Hepatocyte (in vitro differentiated cells): ENCODE measurements at regions not wholly inside any gene's neighbourhood (a gene's known extent, or its start where the extent isn't known, plus 50 kb on each side); places are given as distances from the start of the nearest gene placed in this dataset.

Experiments used
- DNase-seq: peaks from one replicate; pipeline ENCODE4 v3.0.0-alpha.2; 2016; ENCODE audit warnings: low spot score
- H2AFZ ChIP-seq: fragments of 200-600 bp; sonication (generic); 2 replicates; pipeline ENCODE4 v1.6.0; 2016; ENCODE audit warnings: antibody characterized with exemption, mild to moderate bottlenecking
- H3K27ac ChIP-seq: fragments of 200-600 bp; sonication (generic); 2 replicates; pipeline ENCODE4 v1.5.1; 2016; ENCODE audit warnings: mild to moderate bottlenecking
- H3K27me3 ChIP-seq: fragments of 200-600 bp; sonication (generic); 2 replicates; pipeline ENCODE4 v1.6.1; 2016
- H3K36me3 ChIP-seq: fragments of 200-600 bp; sonication (generic); replicated peaks from 2 replicates; pipeline ENCODE4 v1.5.1; 2016; ENCODE audit warnings: low read depth; ENCODE audit not compliant: insufficient read depth
- H3K4me1 ChIP-seq: fragments of 200-600 bp; sonication (generic); 2 replicates; pipeline ENCODE4 v1.5.1; 2016; ENCODE audit warnings: mild to moderate bottlenecking, moderate library complexity; ENCODE audit not compliant: insufficient read depth
- H3K4me2 ChIP-seq: fragments of 200-600 bp; sonication (generic); 2 replicates; pipeline ENCODE4 v1.6.0; 2016
- H3K4me3 ChIP-seq: fragments of 200-600 bp; sonication (generic); 2 replicates; pipeline ENCODE4 v1.5.1; 2016; ENCODE audit warnings: mild to moderate bottlenecking
- H3K79me2 ChIP-seq: fragments of 200-600 bp; sonication (generic); 2 replicates; pipeline ENCODE4 v1.6.0; 2017; ENCODE audit warnings: mild to moderate bottlenecking
- H3K9me2 ChIP-seq: fragments of 200-600 bp; sonication (generic); replicated peaks from 2 replicates; pipeline ENCODE4 v1.6.0; 2017; ENCODE audit warnings: mild to moderate bottlenecking; ENCODE audit not compliant: insufficient read depth
- H3K9me3 ChIP-seq: fragments of 200-600 bp; sonication (generic); 2 replicates; pipeline ENCODE4 v1.5.1; 2016; ENCODE audit warnings: low read depth, mild to moderate bottlenecking
- H4K20me1 ChIP-seq: fragments of 200-600 bp; sonication (generic); 2 replicates; pipeline ENCODE4 v1.6.0; 2016; ENCODE audit warnings: mild to moderate bottlenecking; ENCODE audit not compliant: insufficient read depth, poor library complexity, severe bottlenecking
- CTCF ChIP-seq: fragments of 200-600 bp; sonication (generic); IDR thresholded peaks from 2 replicates; pipeline ENCODE4 v1.5.1; 2016; ENCODE audit warnings: antibody characterized with exemption, mild to moderate bottlenecking; ENCODE audit not compliant: poor library complexity
- EZH2 ChIP-seq: fragments of 200-600 bp; sonication (generic); IDR thresholded peaks from 2 replicates; pipeline ENCODE4 v1.6.1; 2016; ENCODE audit warnings: antibody characterized with exemption, mild to moderate bottlenecking, borderline replicate concordance
- EZH2phosphoT487 ChIP-seq: fragments of 200-600 bp; sonication (generic); IDR thresholded peaks from one replicate; pipeline ENCODE4 v1.6.1; 2018; ENCODE audit warnings: antibody characterized with exemption, mild to moderate bottlenecking, low read depth, moderate library complexity; ENCODE audit not compliant: unreplicated experiment, severe bottlenecking
- WGBS: methylation state at CpG from one replicate; pipeline ENCODE4 v1.1.6; 2016; ENCODE audit warnings: low lambda C conversion rate; ENCODE audit errors: missing lambda C conversion rate; 5-methylcytosine and 5-hydroxymethylcytosine counted together

GRCh38 chr5:4642525-4642924 lies 497.6 kb upstream of the ADAMTS16 start:
- Histone ChIP-seq H3K4me1 (no peaks in the 10 kb centered on the region), H3K27ac (no peak overlapping the region), H3K4me3 (no peak overlapping the region), H3K27me3 (no peaks in the 10 kb centered on the region), H3K36me3 (no peaks in the 10 kb centered on the region), H3K9me3 (no peaks in the 10 kb centered on the region), H3K79me2 (no peaks in the 10 kb centered on the region), H4K20me1 (no peaks in the 10 kb centered on the region), H3K9me2 (no peaks in the 10 kb centered on the region), H2AFZ (no peak overlapping the region), H3K4me2 (no peak overlapping the region)
- DNase-seq: no peak
- TF ChIP-seq EZH2phosphoT487: no peak
- no peak for TF ChIP-seq CTCF
- TF ChIP-seq EZH2: no peak
- 92% methylated on average over 1 of the region's 1 CpG for WGBS

- WGBS: 91% methylated on average over 2 of the region's 2 CpGs
- Histone ChIP-seq H3K27ac (no peak overlapping the region), H3K4me2 (no peak overlapping the region), H4K20me1 (no peaks in the 10 kb centered on the region), H2AFZ (no peak overlapping the region), H3K4me1 (no peaks in the 10 kb centered on the region), H3K9me2 (no peaks in the 10 kb centered on the region), H3K4me3 (no peak overlapping the region), H3K36me3 (no peaks in the 10 kb centered on the region), H3K27me3 (no peaks in the 10 kb centered on the region), H3K9me3 (no peaks in the 10 kb centered on the region), H3K79me2 (no peaks in the 10 kb centered on the region)
- TF ChIP-seq EZH2: no peak
- no peak for TF ChIP-seq CTCF
- no peak for DNase-seq
Measured at GRCh38 chr5:4643190-4643589, 496.9 kb upstream of the ADAMTS16 start.

GRCh38 chr5:4643960-4644359 lies 496.2 kb upstream of the ADAMTS16 start:
- Histone ChIP-seq H3K9me2 (no peaks in the 10 kb centered on the region), H3K4me1 (no peaks in the 10 kb centered on the region), H3K36me3 (no peaks in the 10 kb centered on the region), H3K9me3 (no peaks in the 10 kb centered on the region), H3K4me2 (no peak overlapping the region), H3K27me3 (no peaks in the 10 kb centered on the region), H4K20me1 (no peaks in the 10 kb centered on the region), H2AFZ (no peak overlapping the region), H3K4me3 (no peak overlapping the region), H3K79me2 (no peaks in the 10 kb centered on the region), H3K27ac (no peak overlapping the region)
- DNase-seq: no peak
- 95% methylated on average over 17 of the region's 17 CpGs for WGBS
- TF ChIP-seq CTCF: no peak
- TF ChIP-seq EZH2phosphoT487: no peak
- no peak for TF ChIP-seq EZH2
